ENCODE measurements at regions not wholly inside any gene's neighbourhood (a gene's known extent, or its start where the extent isn't known, plus 50 kb on each side); places are given as distances from the start of the nearest gene placed in this dataset.
"Not testable (repeated sequence)": the region's sequence is repeated elsewhere in the genome, so short reads cannot be mapped to it uniquely, and the experiment has no call there.

- no peak for DNase-seq (ENCODE audit: low read depth, low spot score)
Observed at GRCh38 chr12:97797473-97797872, 334.9 kb downstream of the RMST start.

- no peak for DNase-seq (ENCODE audit: low read depth, low spot score)
Observed at GRCh38 chr12:97800561-97800960, 338.0 kb downstream of the RMST start.

GRCh38 chr12:97801471-97802059 lies 339.0 kb downstream of the RMST start:
- no peak for DNase-seq (ENCODE audit: low read depth, low spot score)

GRCh38 chr12:97805146-97805545 lies 342.5 kb downstream of the RMST start:
- DNase-seq (ENCODE audit: low read depth, low spot score): no peak

GRCh38 chr12:97813301-97813700 lies 350.7 kb downstream of the RMST start:
- no peak for DNase-seq (ENCODE audit: low read depth, low spot score)

GRCh38 chr12:97821806-97822205 lies 359.2 kb downstream of the RMST start:
- DNase-seq (ENCODE audit: low read depth, low spot score): no peak

GRCh38 chr12:97835541-97835940 lies 372.9 kb downstream of the RMST start:
- no peak for DNase-seq (ENCODE audit: low read depth, low spot score)

GRCh38 chr12:97837401-97837800 lies 374.8 kb downstream of the RMST start:
- no peak for DNase-seq (ENCODE audit: low read depth, low spot score)

GRCh38 chr12:97848051-97848450 lies 385.4 kb downstream of the RMST start:
- DNase-seq (ENCODE audit: low read depth, low spot score): no peak

- no peak for DNase-seq (ENCODE audit: low read depth, low spot score)
Observed at GRCh38 chr12:97854477-97854876, 391.9 kb downstream of the RMST start.

- DNase-seq (ENCODE audit: low read depth, low spot score): no peak
Observed at GRCh38 chr12:97862072-97862471, 399.5 kb downstream of the RMST start.

GRCh38 chr12:97875064-97875463 lies 412.5 kb downstream of the RMST start:
- no peak for DNase-seq (ENCODE audit: low read depth, low spot score)

GRCh38 chr12:97876780-97877179 lies 414.2 kb downstream of the RMST start:
- no peak for DNase-seq (ENCODE audit: low read depth, low spot score)

GRCh38 chr12:97877404-97877803 lies 414.8 kb downstream of the RMST start:
- DNase-seq (ENCODE audit: low read depth, low spot score): no peak

GRCh38 chr12:97886511-97887176 lies 424.0 kb downstream of the RMST start:
- DNase-seq (ENCODE audit: low read depth, low spot score): no peak

GRCh38 chr12:97897881-97898280 lies 435.3 kb downstream of the RMST start:
- not testable (repeated sequence) for DNase-seq (ENCODE audit: low read depth, low spot score)

- DNase-seq (ENCODE audit: low read depth, low spot score): no peak
Observed at GRCh38 chr12:97899529-97899928, 436.9 kb downstream of the RMST start.

GRCh38 chr12:97899956-97900355 lies 437.4 kb downstream of the RMST start:
- DNase-seq (ENCODE audit: low read depth, low spot score): no peak

GRCh38 chr12:97903356-97903755 lies 440.8 kb downstream of the RMST start:
- DNase-seq (ENCODE audit: low read depth, low spot score): no peak

GRCh38 chr12:97907504-97907903 lies 444.9 kb downstream of the RMST start:
- DNase-seq (ENCODE audit: low read depth, low spot score): no peak

- no peak for DNase-seq (ENCODE audit: low read depth, low spot score)
Observed at GRCh38 chr12:97910559-97910958, 448.0 kb downstream of the RMST start.

- no peak for DNase-seq (ENCODE audit: low read depth, low spot score)
Observed at GRCh38 chr12:97912943-97913342, 450.3 kb downstream of the RMST start.

- no peak for DNase-seq (ENCODE audit: low read depth, low spot score)
Observed at GRCh38 chr12:97921979-97922722, 459.5 kb downstream of the RMST start.

All from smooth muscle cell of the brain vasculature (primary cell).